UCSD-AML1 (cell line): ENCODE measurements at regions not wholly inside any gene's neighbourhood (a gene's known extent, or its start where the extent isn't known, plus 50 kb on each side); places are given as distances from the start of the nearest gene placed in this dataset.

ENCODE experiments used
- DNase-seq: peaks from one replicate; lab custom pipeline; 2025; ENCODE audit not compliant: unreplicated experiment; lab: John Stamatoyannopoulos, UW

DNA sequence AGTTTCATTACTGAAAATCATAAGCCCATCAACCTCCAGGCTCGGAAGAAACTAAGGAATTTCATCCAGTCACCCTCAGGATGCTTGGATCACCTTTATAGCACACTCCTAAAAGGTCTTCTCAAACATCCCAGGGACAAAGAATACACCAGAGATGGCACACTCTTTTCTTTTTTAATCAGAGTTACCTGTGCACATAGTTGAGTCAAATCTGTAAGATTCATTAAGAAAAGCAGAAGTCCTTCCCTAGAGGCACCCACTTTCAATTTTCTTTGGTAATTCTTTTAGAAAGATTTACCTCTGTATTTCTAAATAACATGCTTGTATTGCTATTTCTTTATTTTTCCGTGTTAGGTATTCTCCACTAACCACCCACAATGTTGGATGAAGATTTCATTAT, 50.6 kb upstream of the IL6 start:
- DNase-seq: no peak

DNA sequence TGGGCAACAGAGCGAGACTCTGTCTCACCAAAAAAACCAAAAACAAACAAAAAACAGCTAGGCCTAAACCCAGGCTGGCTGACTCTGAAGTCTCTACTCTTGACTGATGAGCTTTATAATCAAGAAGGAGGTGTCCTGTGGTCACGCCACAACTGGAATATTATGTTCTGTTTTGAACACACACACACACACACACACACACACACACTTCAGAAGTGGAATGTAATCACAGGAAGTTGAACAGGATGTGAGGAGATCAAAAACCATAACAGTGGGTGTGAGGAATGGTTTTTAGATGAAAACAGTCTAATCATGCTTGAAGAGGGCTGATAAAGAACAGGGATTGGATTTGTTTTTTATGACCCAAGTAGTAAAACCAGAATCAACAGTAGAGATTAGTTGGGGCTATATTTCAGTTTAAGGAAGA, 51.1 kb upstream of the IL6 start:
- no peak for DNase-seq

DNA sequence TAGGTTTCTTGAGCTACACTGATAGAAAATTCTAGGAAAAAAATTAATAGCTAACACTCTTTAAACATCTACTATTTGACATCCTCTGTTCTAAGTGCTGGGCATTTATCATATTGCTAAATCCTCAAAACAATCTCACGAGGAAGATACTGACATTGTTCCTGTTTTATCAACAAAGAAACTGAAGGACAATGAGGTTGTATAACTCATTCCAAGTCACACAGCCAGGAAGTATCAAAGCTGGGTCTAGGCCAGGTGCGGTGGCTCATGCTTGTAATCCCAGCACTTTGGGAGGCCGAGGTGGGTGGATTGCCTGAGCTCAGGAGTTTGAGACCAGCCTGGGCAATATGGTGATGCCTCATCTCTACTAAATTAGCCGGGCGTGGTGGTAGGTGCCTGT, 51.6 kb upstream of the IL6 start:
- DNase-seq: no peak

DNA sequence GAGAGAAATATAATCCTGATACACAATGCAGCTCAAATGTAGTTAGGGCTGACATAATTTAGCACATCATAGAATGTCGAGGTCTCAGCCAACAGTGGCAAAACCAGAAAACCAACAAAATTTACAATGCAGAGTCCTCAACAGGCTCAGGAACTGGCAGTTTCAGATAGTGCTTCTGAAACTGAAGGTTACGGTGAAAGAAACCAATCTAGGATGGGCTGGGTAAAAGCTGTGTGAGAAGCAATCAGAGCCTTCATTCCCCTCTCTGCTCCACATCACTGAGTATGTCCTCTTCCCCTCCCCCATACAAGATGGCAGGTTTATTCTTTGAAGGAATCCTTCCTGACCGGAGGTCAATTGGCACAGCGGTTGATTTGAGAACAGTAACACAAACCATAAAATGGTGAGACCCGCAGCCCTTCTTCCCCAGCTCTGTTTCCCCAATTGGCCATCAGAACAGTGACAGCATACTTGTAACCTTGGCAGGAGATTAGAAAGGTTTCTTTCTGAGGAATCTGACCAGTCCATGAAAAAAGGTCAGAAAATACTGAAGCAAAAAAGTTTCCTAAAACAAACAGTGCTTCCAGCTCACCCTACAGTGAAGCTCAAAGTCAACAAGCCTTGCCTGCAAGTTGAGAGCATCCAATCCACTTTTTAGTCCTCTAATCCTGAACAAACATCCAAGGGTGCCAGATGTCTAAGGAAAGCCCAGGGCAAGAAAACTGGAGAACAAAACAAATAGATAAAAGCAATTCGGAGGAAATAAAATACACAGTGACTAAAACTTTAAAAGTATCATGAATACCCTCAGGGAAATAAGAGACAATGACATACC, 53.9 kb upstream of the IL6 start:
- no peak for DNase-seq

DNA sequence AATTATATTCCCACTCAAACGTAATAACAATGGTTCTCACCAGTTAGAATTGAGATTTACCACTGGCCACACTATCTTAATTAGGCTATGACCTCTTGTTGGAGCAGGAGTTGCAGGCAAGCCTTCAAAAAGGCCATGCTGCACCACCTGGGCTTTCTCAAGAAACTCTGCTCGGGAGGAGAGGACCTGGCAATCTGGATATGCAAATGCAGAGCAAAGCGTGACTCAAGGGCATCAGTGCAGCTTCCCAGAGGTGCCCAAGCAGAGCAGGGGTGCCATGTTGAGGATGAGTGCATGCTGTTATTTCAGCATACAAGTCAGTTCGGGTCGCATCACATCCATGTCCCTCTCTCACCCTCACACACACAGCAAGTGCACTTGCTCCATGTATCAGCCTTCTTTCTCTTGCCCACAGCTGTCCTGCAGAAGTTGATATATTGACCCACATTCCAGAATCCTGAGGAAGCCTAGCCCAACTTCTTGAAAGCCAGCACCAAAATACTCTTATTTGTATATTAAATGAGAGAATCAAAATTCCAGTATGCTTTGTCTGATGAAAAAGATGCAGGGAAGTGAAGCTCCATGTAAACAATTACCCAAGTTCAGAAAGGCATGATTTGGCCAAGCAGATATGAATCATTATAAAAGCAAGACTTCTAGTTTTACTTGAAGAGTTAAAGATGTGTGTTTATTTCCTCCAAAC, 55.7 kb upstream of the IL6 start:
- DNase-seq: no peak

DNA sequence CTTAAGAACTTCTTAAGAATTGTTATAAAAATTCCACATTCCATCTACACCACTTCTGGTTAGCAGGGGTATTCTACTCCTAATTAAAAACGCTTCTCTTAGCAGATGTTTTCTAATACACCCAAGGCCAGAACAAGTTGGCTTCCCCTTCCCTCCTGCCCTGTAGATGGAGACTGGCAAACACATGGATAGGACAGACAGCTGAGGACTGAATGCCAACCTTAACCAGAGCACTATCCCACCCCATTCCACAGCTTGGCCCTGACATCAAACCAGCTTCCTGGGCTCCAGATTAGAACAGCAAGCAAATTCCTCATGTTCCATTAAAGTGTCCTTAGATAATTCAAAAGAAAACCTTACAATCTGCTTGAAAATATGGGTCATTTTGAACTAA, 56.6 kb upstream of the IL6 start:
- no peak for DNase-seq

DNA sequence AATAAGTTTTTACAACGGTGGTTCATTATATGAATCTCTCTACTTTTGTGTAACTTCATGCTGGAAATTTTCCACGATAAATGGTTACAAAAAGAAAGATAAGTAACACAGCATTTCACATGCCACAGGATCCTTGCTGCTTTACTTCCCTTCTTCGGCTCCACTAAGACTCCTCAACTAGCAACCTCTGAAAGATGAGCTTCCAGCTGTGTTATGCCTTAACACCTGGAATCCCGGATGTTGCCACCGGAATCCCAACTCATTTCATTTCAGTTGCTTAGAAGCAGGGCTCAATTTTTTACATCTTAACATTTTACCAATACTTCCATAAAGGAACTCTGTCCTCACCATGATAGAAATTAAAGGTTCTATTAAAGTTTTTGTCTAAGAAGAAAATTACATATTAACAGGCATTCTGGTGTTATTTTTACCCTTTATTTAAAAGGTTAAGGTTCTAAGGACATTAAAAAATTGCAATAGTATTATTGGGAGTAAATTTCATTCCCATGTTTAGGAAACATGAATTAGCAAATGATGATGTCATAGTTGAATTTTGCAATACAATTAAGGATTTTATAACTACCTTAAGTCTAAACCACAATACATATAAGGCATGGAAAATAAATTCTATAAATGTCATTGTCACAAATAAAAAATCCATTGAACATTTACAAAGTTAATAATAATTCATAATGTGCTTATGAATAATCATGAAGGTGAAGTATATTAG, 57.1 kb upstream of the IL6 start:
- no peak for DNase-seq

DNA sequence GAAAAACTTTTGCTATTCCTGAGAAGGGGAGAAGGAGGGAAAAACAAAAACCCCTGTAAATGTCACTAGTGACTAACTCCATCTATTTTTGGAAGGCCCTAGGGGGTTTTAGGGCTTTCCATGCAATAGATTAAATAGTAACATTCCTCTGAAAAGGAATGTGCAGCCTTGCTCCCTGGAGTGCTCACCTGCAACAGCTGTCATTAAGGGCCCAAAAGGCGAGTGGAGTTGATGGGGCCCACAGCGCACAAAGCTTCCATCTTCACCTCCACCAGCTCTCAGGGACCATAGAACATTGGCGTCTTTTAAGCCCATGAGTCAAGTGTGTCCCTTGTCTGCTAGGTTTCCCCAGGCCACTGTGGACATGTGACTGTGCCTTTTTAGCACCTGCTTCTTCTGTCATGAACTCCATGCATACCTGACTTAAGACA, 58.0 kb upstream of the IL6 start:
- no peak for DNase-seq

DNA sequence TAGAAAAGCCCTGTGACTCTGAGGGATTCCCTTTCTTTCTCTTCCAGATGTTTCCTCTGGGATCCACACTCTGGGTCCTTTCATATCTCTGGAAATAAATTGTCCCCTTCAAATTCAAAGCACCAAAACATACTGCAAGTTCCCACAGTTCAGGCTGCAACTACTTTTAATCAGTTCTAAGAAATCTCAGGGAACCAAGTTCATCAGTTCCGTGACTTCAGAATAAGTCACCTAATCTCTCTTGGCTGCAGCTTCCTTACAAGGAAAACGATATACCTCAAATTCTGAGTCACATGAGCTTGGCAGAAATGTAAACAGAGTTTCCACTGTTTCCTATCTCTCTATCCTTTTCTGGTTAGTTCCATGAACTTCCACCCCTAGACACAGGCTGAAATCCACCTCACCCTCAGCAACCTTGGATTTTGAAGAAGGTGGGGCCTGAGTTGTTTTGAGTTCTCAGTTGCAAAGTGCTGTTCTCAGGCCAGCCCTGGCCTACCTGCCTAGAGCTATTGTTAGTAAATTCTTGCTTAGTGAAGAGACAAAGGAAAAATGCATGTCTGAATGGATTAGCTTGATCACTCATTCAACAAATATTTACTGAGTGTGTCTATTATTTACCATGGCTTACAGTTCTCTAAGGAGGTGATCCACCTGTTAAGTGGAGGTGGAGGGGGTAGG, 59.3 kb upstream of the IL6 start:
- DNase-seq: no peak

DNA sequence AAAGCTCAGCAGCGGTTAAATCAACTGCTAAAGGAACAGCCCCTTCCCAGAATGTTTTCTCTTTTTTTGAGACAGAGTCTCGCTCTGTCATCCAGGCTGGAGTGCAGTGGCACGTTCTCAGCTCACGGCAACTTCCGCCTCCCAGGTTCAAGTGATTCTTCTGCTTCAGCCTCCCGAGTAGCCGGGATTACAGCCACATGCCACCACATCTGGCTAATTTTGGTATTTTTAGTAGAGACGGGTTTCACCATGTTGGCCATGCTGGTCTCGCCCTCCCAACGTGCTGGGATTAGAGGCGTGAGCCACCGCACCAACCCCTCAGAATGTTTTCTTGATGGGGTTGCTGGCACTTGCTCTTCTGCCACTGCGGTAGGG, 59.8 kb upstream of the IL6 start:
- DNase-seq: no peak

DNA sequence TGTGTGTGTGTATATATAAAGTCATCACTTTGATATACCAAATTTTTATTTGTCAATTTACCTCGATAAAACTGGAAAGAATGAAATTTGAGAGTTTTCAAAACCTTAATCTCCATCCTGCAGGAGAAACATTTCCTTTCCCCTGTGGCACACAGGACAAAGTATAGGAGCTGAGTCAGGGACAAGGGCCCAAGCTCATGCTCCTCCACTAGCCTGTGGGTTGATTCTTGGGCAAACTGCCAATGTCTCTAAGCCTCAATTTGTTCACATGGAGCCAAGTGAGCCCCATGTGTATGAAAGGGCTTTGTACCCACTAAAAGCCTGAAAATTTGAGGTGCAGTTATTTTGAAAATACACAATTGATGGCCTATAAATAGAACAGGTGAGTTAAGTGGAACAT, 60.3 kb upstream of the IL6 start:
- no peak for DNase-seq

DNA sequence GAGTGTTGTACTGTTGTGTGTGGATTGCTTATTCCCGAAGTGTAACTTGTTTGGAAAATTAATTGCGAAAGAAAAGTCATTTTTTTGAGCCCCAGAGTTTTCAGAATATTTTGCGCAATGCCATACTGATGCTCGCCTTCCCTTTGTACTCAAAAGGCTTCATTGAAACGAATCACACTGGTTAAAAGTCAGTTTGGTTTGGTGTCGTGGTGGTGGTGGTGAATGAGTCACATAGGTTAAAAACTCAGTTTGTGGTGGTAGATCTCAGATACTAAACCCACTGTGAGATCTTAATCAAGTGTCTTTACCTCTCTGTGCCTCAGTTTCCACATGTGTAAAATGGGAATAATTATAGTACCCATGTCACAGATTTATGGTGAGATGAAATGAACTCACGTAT, 61.1 kb upstream of the IL6 start:
- DNase-seq: no peak

DNA sequence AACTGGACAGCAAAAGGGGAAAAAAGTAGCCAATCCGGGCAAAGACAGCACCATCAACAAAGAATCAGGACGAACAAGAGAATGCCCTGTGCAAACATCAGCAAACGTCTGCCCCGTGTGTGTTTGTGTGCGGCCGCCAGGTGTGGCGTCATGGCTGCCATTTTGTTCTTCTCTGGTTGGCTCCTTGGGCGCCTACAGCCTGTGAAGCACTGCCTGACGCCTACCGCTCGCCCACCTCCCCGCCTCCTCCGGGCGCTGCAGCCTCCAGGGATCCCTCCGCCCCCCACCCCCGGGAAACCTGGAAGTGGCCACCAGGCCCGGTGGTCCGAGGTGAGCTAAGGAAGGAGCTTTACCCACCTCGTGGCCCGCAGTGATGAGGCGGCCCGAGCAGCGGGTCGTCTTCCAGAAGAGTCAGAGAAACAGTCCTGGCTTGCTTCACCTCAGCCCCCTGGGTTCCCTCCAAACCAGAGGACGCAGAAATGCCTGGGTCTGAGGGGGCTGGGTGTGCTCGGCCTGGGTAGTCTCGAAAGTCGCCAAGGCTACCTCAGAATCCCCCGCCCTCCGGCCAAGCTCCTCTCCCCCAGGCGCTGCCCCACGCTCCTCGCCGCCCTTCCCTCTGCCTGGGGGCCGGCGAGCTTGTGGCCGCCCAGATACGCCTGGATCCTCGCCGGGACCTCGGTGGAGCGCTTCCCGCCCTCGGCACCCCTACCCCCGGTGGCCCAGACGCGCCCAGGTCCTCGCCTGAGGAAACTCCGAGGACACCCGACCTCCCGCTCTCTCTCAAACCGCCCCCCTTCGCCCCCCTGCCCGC, 61.8 kb upstream of the IL6 start:
- DNase-seq: no peak

DNA sequence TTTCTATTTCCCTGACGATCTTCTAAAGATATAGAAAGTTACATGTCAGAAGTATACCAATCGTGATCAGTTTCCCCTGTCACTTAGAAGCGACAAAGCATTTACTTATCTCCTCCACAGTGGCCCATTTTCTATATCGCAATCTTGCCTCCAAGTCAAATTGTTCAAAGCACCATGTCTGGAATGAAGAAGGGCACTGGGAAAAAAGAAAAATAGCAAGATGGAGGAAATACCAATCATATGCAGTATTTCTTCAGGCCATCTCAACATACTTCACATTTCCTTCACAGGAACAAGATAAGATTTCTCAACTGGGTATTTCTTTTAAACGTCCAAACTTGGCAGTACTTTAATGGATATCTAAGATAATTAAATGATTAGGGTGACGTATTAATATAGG, 63.3 kb upstream of the IL6 start:
- no peak for DNase-seq

DNA sequence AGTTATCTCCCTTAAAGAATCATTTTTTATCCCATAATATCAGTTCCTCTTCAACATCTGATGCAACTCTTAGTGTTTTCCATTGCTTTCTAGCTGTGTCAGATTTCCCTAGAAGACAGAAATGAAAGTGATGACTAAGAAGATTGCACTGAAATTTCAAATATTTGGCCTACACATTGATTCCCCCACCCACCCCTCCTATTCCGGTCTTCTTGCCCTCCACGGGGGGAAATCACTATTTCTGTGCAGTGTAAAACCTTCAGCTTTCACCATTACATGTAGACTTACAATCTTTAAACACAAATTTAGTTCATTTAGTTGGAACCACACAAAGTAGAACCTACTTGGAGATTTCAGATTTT, 63.7 kb upstream of the IL6 start:
- DNase-seq: no peak

DNA sequence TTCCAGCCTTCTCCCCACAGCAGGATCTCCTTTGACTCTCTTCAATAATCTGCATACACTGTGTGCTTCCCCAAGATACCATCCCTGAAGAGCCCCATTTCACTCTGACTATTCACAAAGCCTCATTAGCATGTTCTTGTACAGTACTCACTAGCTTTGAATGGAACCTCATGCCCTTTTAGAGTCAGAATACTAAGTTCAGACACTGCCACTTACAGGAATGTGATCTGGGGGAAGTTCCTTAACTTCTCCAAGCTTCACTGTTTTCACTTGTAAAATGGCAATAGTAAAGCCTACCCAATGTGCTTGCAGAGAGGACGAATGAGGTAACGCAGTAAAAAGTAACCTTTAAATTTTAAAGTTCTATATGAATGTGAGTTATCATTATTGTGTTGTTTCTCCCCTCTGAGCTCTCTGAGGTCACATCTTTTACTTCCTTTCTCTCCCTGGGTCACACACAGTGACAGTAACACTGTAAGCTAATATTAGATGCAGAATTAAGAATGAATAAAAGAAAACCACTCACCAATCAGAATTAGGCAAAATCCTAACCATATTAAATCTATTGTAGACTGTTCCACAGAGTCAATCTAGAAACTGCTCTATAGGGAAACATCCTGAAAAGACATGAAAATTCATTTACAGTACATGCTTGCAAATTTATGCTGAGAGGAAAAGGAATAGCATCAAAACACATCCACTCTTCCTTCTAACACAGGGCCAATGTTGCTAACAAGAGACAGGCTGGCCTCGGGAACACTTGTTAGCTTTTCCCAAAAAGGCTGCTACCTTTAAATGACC, 64.2 kb upstream of the IL6 start:
- no peak for DNase-seq

DNA sequence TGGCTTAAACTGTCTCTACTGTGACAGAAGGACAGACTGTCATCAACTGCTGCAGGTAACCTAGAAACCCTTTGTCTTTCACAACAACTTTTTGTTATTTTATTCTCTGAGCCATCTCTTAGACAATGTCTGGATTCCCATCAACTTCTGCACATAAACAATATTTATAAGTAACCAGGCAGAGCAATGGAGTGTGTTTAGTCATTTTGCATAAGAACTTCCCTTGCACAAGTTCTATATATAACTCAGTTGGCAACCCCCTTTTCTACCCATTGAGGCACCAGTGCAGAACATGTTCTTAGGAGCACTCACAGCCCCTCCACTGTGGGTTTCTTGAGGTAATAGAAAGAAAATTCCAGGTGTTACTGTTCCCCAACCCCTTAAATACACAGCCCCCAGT, 65.0 kb upstream of the IL6 start:
- no peak for DNase-seq

DNA sequence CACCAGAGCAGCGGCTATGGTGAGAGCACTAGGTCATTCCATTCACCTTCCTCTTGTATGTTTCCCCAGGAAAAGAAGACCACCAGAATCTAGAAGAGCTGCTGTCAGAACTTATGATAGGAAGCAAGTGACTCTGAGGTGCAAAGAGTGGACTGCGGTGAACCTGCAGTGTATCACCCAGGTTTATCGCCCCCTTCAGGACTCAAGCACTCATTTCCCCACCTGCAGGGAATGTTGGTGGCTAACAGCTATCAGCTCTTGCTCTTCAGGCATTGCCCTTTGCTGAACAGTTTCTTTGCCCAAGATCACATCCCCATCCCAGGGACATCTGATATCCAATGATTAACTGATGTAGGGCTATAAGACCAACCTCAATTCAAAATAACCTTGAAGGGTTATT, 66.3 kb upstream of the IL6 start:
- no peak for DNase-seq

DNA sequence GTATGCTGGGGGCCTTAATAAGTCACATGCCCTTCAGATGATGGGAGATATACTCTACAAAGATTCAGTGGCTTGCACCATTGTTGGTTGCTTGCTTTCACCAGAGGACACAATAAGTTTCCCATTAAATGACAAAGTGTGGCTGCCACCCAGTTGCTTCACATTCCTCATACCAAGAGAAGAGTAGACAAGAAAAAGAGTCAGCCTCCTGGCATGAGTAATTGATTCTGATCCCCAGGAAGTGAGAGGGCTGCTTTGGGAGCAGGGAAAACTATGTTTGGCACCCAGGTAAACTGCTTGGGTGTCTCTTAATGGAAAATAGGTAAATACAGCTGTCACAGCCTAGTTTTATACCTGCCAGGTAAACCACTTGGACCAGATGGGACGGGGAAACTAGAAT, 66.7 kb upstream of the IL6 start:
- no peak for DNase-seq

DNA sequence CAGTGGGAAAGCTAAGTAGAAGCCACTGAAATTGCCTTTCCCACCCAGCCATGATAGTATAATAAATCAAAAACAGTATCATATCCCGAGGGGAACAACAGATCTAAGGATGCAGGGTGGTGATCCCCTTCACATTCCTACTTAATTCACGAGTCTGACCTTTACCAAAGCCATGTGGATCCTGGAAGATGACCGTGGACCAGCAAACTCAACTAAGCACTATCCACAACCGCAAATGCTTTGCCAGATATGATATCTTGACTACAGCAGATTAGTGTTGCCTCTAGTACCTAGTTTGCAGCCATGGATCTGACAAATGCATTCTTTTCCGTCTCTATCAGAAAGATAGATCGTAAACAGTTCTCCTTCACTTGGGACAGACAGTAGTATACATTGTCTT, 67.3 kb upstream of the IL6 start:
- no peak for DNase-seq
